ENCODE measurements at regions not wholly inside any gene's neighbourhood (a gene's known extent, or its start where the extent isn't known, plus 50 kb on each side); places are given as distances from the start of the nearest gene placed in this dataset.

GRCh38 chr10:61063034-61063433 lies 119.0 kb upstream of the RHOBTB1 start:
- FAIRE-seq, result no peak
- no peaks in the 10 kb centered on the region for H3K9me3 ChIP-seq (ENCODE audit: control insufficient read depth, low read depth, low read length)

GRCh38 chr10:61061923-61062504 lies 118.0 kb upstream of the RHOBTB1 start:
- dilution Hi-C loops (cut with MboI; ENCODE audit: extremely low pct_ligation_motif_present, low sequenced_read_pairs), result no loop called here
- TF ChIP-seq CTCF (optimal IDR thresholded peaks at IDR 0.05 in 1 of 3, IDR thresholded peaks at IDR 0.05 in 1 of 3, conservative IDR thresholded peaks at IDR 0.05 in 1 of 3; ENCODE audit: extremely low read depth in 1 of 3, insufficient read depth in 2 of 3, low read length in 3 of 3) (no peak), EZH2 (IDR thresholded peaks at IDR 0.05; ENCODE audit: low read length) (no peak)
- Histone ChIP-seq H4K20me1 (ENCODE audit: control insufficient read depth, extremely low read depth, insufficient read depth, low read length) (no peaks in the 10 kb centered on the region), H3K27me3 (ENCODE audit: control insufficient read depth, extremely low read depth, insufficient read depth, low read length) (no peaks in the 10 kb centered on the region), H3K36me3 (ENCODE audit: control insufficient read depth in 2 of 2, extremely low read depth in 1 of 2, insufficient read depth in 2 of 2, low read length in 2 of 2) (no peaks in the 10 kb centered on the region), H3K4me1 (ENCODE audit: control insufficient read depth, extremely low read depth, insufficient read depth, low read length) (no peaks in the 10 kb centered on the region), H3K9me3 (ENCODE audit: control insufficient read depth, low read depth, low read length) (no peaks in the 10 kb centered on the region), H3K27ac (ENCODE audit: control insufficient read depth, insufficient read depth, low read length) (no peak overlapping the region), H2AFZ (ENCODE audit: control insufficient read depth, low read length) (no peak overlapping the region), H3K4me3 (ENCODE audit: control insufficient read depth in 2 of 3, extremely low read depth in 1 of 3, insufficient read depth in 2 of 3, low read depth in 1 of 3, low read length in 3 of 3) (no peak overlapping the region), H3K4me2 (ENCODE audit: control insufficient read depth, extremely low read depth, insufficient read depth, low read depth, low read length) (no peak overlapping the region), H3K9ac (ENCODE audit: control insufficient read depth, extremely low read depth, insufficient read depth, low read length) (no peak overlapping the region), H3K9me1 (ENCODE audit: control insufficient read depth, extremely low read depth, insufficient read depth, low read length) (no peaks in the 10 kb centered on the region), H3K79me2 (ENCODE audit: control insufficient read depth, insufficient read depth, low read length) (no peaks in the 10 kb centered on the region)
- no peak for FAIRE-seq
- DNase-seq (ENCODE audit: low read depth, low spot score), result no peak

More at GRCh38 chr10:61063034-61063433, 119.0 kb upstream of the RHOBTB1 start:
- Histone ChIP-seq H3K79me2 (ENCODE audit: control insufficient read depth, insufficient read depth, low read length) (no peaks in the 10 kb centered on the region), H3K4me3 (ENCODE audit: control insufficient read depth in 2 of 3, extremely low read depth in 1 of 3, insufficient read depth in 2 of 3, low read depth in 1 of 3, low read length in 3 of 3) (no peak overlapping the region), H3K4me2 (ENCODE audit: control insufficient read depth, extremely low read depth, insufficient read depth, low read depth, low read length) (no peak overlapping the region), H3K9ac (ENCODE audit: control insufficient read depth, extremely low read depth, insufficient read depth, low read length) (no peak overlapping the region), H3K9me1 (ENCODE audit: control insufficient read depth, extremely low read depth, insufficient read depth, low read length) (no peaks in the 10 kb centered on the region), H2AFZ (ENCODE audit: control insufficient read depth, low read length) (no peak overlapping the region), H4K20me1 (ENCODE audit: control insufficient read depth, extremely low read depth, insufficient read depth, low read length) (no peaks in the 10 kb centered on the region), H3K27me3 (ENCODE audit: control insufficient read depth, extremely low read depth, insufficient read depth, low read length) (no peaks in the 10 kb centered on the region), H3K27ac (ENCODE audit: control insufficient read depth, insufficient read depth, low read length) (no peak overlapping the region), H3K36me3 (ENCODE audit: control insufficient read depth in 2 of 2, extremely low read depth in 1 of 2, insufficient read depth in 2 of 2, low read length in 2 of 2) (no peaks in the 10 kb centered on the region), H3K4me1 (ENCODE audit: control insufficient read depth, extremely low read depth, insufficient read depth, low read length) (no peaks in the 10 kb centered on the region)
- TF ChIP-seq CTCF (optimal IDR thresholded peaks at IDR 0.05 in 1 of 3, IDR thresholded peaks at IDR 0.05 in 1 of 3, conservative IDR thresholded peaks at IDR 0.05 in 1 of 3; ENCODE audit: extremely low read depth in 1 of 3, insufficient read depth in 2 of 3, low read length in 3 of 3), result no peak
- no peak for TF ChIP-seq EZH2 (IDR thresholded peaks at IDR 0.05; ENCODE audit: low read length)
- dilution Hi-C loops (cut with MboI; ENCODE audit: extremely low pct_ligation_motif_present, low sequenced_read_pairs), result no loop called here
- no peak for DNase-seq (ENCODE audit: low read depth, low spot score)

All from keratinocyte (primary cell).